ENCODE measurements at regions not wholly inside any gene's neighbourhood (a gene's known extent, or its start where the extent isn't known, plus 50 kb on each side); places are given as distances from the start of the nearest gene placed in this dataset.

DNA sequence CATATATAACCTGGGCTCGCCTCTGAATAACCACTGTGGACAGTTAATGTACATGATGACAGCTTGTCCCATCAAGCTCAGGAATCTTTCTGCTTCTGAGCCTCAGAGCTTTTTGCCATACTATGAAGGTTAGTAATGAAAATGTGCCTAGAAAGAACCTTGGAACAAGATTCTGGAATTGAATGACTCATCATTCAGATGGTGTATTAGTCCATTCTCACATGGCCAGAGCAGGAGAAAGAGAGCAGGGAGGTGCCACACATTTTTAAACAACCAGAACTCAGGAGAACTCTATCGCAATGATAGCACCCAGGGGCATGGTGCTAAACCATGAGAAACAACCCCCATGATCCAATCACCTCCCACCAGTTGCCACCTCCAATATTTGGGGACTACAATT, 542.1 kb downstream of the PRR16 start:
- H3K27me3 ChIP-seq (ENCODE audit: insufficient read depth, low read length), result no peaks in the 10 kb centered on the region
- no peaks in the 10 kb centered on the region for H3K79me2 ChIP-seq (ENCODE audit: insufficient read depth, low read length)
- TF ChIP-seq POLR2AphosphoS5 (IDR thresholded peaks at IDR 0.05; ENCODE audit: low read depth, low read length) (no peak), CBX3 (IDR thresholded peaks at IDR 0.05; ENCODE audit: low read depth) (no peak), SRF (IDR thresholded peaks at IDR 0.05; ENCODE audit: low read depth) (no peak)
- no peaks in the 10 kb centered on the region for H3K36me3 ChIP-seq (ENCODE audit: control insufficient read depth in 1 of 2, insufficient read depth in 2 of 2, low read length in 2 of 2)
- ChIA-PET RAD21 (ENCODE audit: low non-redundant PET in 1 of 2, low total read pairs in 2 of 2, uncharacterized antibody in 2 of 2, unreplicated experiment in 2 of 2) (no interaction called here), POLR2A (no interaction called here), CTCF (no interaction called here)
- no peak overlapping the region for H3K27ac ChIP-seq (ENCODE audit: low read depth, low read length)
- ATAC-seq (no peak), DNase-seq (ENCODE audit: low read depth, low spot score) (no peak)
- H3K9me2 ChIP-seq (ENCODE audit: insufficient read depth), result 0 out of 2 replicates have a peak, but pooled peaks cover 2% of the 10 kb centered on the region
- no peak overlapping the region for H2AFZ ChIP-seq (ENCODE audit: low read depth, low read length, poor library complexity, severe bottlenecking)
- H3K4me2 ChIP-seq (ENCODE audit: low read length), result no peak overlapping the region
- no peaks in the 10 kb centered on the region for H4K20me1 ChIP-seq (ENCODE audit: insufficient read depth)
- no peaks in the 10 kb centered on the region for H3K4me1 ChIP-seq (ENCODE audit: control insufficient read depth in 1 of 2, insufficient read depth in 2 of 2, low read length in 2 of 2)
- H3K4me3 ChIP-seq (replicated peaks in 1 of 2; ENCODE audit: low read depth in 1 of 2, low read length in 2 of 2), result no peak overlapping the region
- no TSS peak for BruUV-seq (replicated peaks)
- intact Hi-C loops (cut with micrococcal nuclease), result no loop called here
- no peak overlapping the region for H3K9ac ChIP-seq (ENCODE audit: low read length)
- no peaks in the 10 kb centered on the region for H3K9me3 ChIP-seq (ENCODE audit: control insufficient read depth in 1 of 2, insufficient read depth in 1 of 2, low read depth in 1 of 2, low read length in 2 of 2)

GRCh38 chr5:121008041-121008440, 543.9 kb downstream of the PRR16 start:
- Histone ChIP-seq H3K79me2 (ENCODE audit: insufficient read depth, low read length) (no peaks in the 10 kb centered on the region), H3K36me3 (ENCODE audit: control insufficient read depth in 1 of 2, insufficient read depth in 2 of 2, low read length in 2 of 2) (no peaks in the 10 kb centered on the region), H3K27ac (ENCODE audit: low read depth, low read length) (no peak overlapping the region), H4K20me1 (ENCODE audit: insufficient read depth) (no peaks in the 10 kb centered on the region), H3K9me2 (ENCODE audit: insufficient read depth) (0 out of 2 replicates have a peak, but pooled peaks cover 2% of the 10 kb centered on the region), H2AFZ (ENCODE audit: low read depth, low read length, poor library complexity, severe bottlenecking) (no peak overlapping the region), H3K27me3 (ENCODE audit: insufficient read depth, low read length) (no peaks in the 10 kb centered on the region), H3K9ac (ENCODE audit: low read length) (no peak overlapping the region), H3K4me1 (ENCODE audit: control insufficient read depth in 1 of 2, insufficient read depth in 2 of 2, low read length in 2 of 2) (no peaks in the 10 kb centered on the region), H3K4me2 (ENCODE audit: low read length) (no peak overlapping the region), H3K4me3 (replicated peaks in 1 of 2; ENCODE audit: low read depth in 1 of 2, low read length in 2 of 2) (no peak overlapping the region), H3K9me3 (ENCODE audit: control insufficient read depth in 1 of 2, insufficient read depth in 1 of 2, low read depth in 1 of 2, low read length in 2 of 2) (no peaks in the 10 kb centered on the region)
- ChIA-PET POLR2A (no interaction called here), CTCF (no interaction called here), RAD21 (ENCODE audit: low non-redundant PET in 1 of 2, low total read pairs in 2 of 2, uncharacterized antibody in 2 of 2, unreplicated experiment in 2 of 2) (no interaction called here)
- DNase-seq (ENCODE audit: low read depth, low spot score) (no peak), ATAC-seq (no peak)
- TF ChIP-seq TCF7L2 (IDR thresholded peaks at IDR 0.05; ENCODE audit: borderline replicate concordance, extremely low read depth, insufficient read depth, insufficient read length) (no peak), EGR1 (IDR thresholded peaks at IDR 0.05; ENCODE audit: low read depth) (no peak), EZH2 (IDR thresholded peaks at IDR 0.05) (no peak)
- TF ChIP-seq, protein P1, sequence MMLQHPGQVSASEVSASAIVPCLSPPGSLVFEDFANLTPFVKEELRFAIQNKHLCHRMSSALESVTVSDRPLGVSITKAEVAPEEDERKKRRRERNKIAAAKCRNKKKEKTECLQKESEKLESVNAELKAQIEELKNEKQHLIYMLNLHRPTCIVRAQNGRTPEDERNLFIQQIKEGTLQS (IDR thresholded peaks at IDR 0.05), result no peak
- BruUV-seq (replicated peaks), result no TSS peak
- intact Hi-C loops (cut with micrococcal nuclease), result no loop called here

Data from HCT116 (cell line).